HG03457 (cell line): ENCODE measurements at regions not wholly inside any gene's neighbourhood (a gene's known extent, or its start where the extent isn't known, plus 50 kb on each side); places are given as distances from the start of the nearest gene placed in this dataset.

Experiments used
- ATAC-seq: cut with Tn5 transposase; IDR thresholded peaks from one replicate; pipeline ENCODE4 v1.9.1; 2021; ENCODE audit warnings: moderate number of reproducible peaks; ENCODE audit not compliant: unreplicated experiment

GRCh38 chr14:101236496-101237251 lies 324.6 kb upstream of the DIO3 start:
- no peak for ATAC-seq

- no peak for ATAC-seq
Observed at GRCh38 chr14:101237252-101237616, 324.1 kb upstream of the DIO3 start.

- ATAC-seq = no peak
Observed at GRCh38 chr14:101239065-101239464, 322.2 kb upstream of the DIO3 start.

GRCh38 chr14:101241147-101241546 lies 320.1 kb upstream of the DIO3 start:
- no peak for ATAC-seq

GRCh38 chr14:101241807-101242278 lies 319.5 kb upstream of the DIO3 start:
- no peak for ATAC-seq

- no peak for ATAC-seq
Observed at GRCh38 chr14:101242442-101243385, 318.6 kb upstream of the DIO3 start.

- ATAC-seq = no peak
Observed at GRCh38 chr14:101243587-101244338, 317.5 kb upstream of the DIO3 start.

- no peak for ATAC-seq
Observed at GRCh38 chr14:101246894-101247841, 314.1 kb upstream of the DIO3 start.

GRCh38 chr14:101247842-101248725 lies 313.2 kb upstream of the DIO3 start:
- ATAC-seq = no peak

GRCh38 chr14:101248840-101249675 lies 312.2 kb upstream of the DIO3 start:
- no peak for ATAC-seq

- ATAC-seq = no peak
Observed at GRCh38 chr14:101249676-101250036, 311.6 kb upstream of the DIO3 start.

- no peak for ATAC-seq
Observed at GRCh38 chr14:101250336-101250947, 310.9 kb upstream of the DIO3 start.

- ATAC-seq = no peak
Observed at GRCh38 chr14:101250948-101251811, 310.1 kb upstream of the DIO3 start.

GRCh38 chr14:101251812-101252442 lies 309.4 kb upstream of the DIO3 start:
- ATAC-seq = no peak

- ATAC-seq = no peak
Observed at GRCh38 chr14:101252443-101253214, 308.7 kb upstream of the DIO3 start.

- no peak for ATAC-seq
Observed at GRCh38 chr14:101253948-101254347, 307.3 kb upstream of the DIO3 start.
